Right hindlimb (tissue), 1 donor: ENCODE measurements at regions not wholly inside any gene's neighbourhood (a gene's known extent, or its start where the extent isn't known, plus 50 kb on each side); places are given as distances from the start of the nearest gene placed in this dataset.

Source experiments
- DNase-seq: peaks from one replicate; pipeline ENCODE4 v3.0.0-alpha.2; 2018

GRCh38 chr20:22307409-22307808, 277.0 kb downstream of the FOXA2 start:
- DNase-seq: no peak

- no peak for DNase-seq
Observed at GRCh38 chr20:22305381-22305780, 279.0 kb downstream of the FOXA2 start.

DNA sequence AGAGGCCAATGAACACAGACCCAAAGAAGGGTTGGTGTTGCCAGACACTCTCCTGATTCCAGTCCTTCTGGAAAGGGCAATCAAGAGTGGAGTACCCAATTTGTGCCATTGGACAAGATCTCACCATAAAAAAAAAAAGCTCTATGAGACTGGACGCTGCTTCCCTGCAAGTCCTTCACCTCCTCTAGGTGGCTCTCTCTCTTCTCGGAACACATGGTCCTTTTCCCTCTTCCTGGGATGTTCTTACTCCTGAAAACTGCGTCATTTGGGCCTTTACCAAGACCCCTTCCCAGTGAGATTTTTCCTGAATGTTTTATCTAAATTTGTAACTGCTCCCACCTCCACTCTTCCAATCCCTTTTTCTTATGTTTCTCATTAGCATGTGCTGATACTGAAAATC, 280.8 kb downstream of the FOXA2 start:
- DNase-seq: no peak

GRCh38 chr20:22302039-22302438, 282.3 kb downstream of the FOXA2 start:
- DNase-seq: no peak

- no peak for DNase-seq
Observed at GRCh38 chr20:22293886-22294285, 290.5 kb downstream of the FOXA2 start.

GRCh38 chr20:22289442-22289841, 294.9 kb downstream of the FOXA2 start:
- DNase-seq: no peak

GRCh38 chr20:22288957-22289356, 295.4 kb downstream of the FOXA2 start:
- DNase-seq: peak; percentile 41

DNA sequence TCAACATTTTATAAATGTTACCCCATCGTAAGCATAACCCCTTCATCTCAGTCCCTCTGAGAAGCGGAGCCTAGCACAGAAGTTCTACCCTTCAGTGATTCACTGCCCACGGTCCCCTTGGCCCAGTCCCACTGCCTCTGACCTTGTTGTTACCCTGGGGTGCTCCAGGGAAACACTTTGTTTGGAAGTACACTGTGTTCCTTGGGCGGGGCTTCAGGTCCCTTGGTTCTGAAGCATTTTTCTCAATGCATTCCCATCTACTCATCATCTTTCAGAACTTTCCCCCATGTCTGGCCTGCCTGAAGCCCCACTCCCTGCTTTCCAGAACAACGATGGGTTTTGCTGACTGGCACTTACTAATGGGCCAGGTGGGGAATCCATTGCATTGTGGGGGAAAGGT, 296.2 kb downstream of the FOXA2 start:
- no peak for DNase-seq

DNA sequence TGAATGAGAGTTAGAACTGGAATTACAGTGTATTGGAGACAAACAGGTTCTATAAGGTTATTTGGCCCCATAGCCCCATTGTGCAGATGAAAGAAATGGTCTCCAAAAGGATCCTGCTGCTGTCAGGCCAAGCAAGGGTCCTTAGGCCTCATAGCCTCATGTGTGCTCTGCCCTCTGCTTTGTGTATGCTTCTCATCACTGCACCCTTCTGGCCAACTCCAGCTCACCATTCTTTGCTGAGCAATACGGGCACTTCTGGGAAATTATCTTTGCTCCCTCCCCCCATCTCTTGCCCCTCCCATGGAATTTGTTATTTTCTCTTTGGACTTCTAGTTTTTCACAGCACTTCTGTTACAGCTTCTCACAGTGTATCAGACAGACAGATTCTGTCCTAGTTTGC, 298.8 kb downstream of the FOXA2 start:
- DNase-seq: no peak

GRCh38 chr20:22282696-22283095, 301.7 kb downstream of the FOXA2 start:
- no peak for DNase-seq

DNA sequence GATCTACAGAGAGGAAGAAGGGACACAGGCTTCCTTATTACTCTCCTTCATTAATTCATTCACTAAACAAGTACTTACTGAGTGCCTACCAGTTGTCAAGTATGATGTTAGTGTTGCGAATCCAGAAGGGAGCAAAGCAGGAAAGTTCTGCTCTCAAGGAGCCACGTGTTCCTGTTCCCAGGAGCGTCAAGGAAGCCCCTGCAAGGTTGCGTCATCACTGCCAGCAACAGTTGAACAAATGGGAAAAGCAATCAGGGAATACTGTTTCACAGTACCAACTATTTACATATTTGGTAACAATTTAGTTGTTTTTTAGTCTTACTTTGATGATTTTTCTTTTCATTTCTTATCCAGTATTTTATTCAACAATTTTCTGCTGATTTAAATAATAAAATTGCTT, 310.0 kb downstream of the FOXA2 start:
- DNase-seq: no peak

- DNase-seq: no peak
Observed at GRCh38 chr20:22268675-22269074, 315.7 kb downstream of the FOXA2 start.

GRCh38 chr20:22264917-22265316, 319.5 kb downstream of the FOXA2 start:
- DNase-seq: no peak

- DNase-seq: peak; percentile 35
Observed at GRCh38 chr20:22260506-22260905, 323.9 kb downstream of the FOXA2 start.

- no peak for DNase-seq
Observed at GRCh38 chr20:22257912-22258311, 326.5 kb downstream of the FOXA2 start.

GRCh38 chr20:22248051-22248667, 336.2 kb downstream of the FOXA2 start:
- no peak for DNase-seq

GRCh38 chr20:22245139-22245538, 339.2 kb downstream of the FOXA2 start:
- DNase-seq: no peak

GRCh38 chr20:22243067-22243466, 341.3 kb downstream of the FOXA2 start:
- DNase-seq: no peak

DNA sequence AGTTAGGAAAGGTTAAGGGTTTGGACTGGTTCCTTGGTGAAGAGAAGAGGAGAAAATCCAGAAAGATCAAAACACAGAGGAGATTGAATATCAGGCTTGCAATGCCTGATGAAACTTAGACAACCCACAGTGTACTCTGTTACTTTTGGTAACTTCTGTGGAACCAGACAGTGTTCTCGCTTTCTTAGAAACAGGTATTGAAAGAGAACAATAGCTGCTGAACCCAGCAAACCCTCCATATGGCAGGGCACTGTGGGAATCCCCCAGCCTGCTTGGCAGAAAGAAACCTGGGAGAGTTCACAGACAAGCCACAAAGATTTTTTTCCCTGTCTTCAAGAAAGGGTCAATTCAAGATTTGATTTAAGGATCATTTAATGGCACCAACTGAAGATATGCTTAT, 342.8 kb downstream of the FOXA2 start:
- no peak for DNase-seq

GRCh38 chr20:22232923-22233322, 351.4 kb downstream of the FOXA2 start:
- no peak for DNase-seq

GRCh38 chr20:22232473-22232872, 351.9 kb downstream of the FOXA2 start:
- DNase-seq: no peak

- DNase-seq: no peak
Observed at GRCh38 chr20:22226849-22227700, 357.3 kb downstream of the FOXA2 start.

- DNase-seq: no peak
Observed at GRCh38 chr20:22223236-22223635, 361.1 kb downstream of the FOXA2 start.

DNA sequence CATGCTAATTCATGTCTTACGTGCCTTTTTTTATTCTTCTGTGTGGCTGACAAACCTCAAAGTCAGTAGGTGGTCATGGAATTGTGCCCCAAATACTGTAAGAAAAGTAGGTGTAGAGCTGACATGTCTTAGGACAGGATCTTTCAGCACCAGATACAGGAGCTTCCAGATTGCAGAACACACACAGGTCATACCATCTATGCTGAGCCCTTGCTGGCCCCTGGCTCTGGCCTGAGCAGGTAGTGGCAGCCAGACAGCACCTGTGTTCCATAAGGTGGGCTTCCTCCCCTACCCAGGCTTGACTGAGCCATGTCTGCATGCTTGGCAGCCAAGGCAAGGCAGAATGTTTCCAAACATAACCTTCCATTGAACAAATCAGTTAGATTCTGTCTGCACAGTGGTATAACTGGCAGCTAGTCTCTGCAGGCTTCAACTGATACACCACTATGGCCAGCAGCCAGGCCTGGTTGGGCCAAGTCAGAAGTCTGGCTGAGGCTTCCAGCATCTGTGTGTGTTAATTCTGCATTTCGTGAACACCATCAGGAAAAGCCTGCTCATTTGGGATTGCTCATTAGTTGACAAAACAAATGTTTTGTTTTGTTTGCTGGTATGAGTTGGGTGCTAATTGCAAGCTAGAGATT, 366.5 kb downstream of the FOXA2 start:
- peak; percentile 54 for DNase-seq
